Immature natural killer cell (primary cell): ENCODE measurements at regions not wholly inside any gene's neighbourhood (a gene's known extent, or its start where the extent isn't known, plus 50 kb on each side); places are given as distances from the start of the nearest gene placed in this dataset.
"Not testable (repeated sequence)": the region's sequence is repeated elsewhere in the genome, so short reads cannot be mapped to it uniquely, and the experiment has no call there.

Experiments used
- DNase-seq, 3 donors: peaks; one replicate each; pipeline ENCODE4 v3.0.0; 2022; ENCODE audit warnings: mixed read lengths in 1 of 3
- H3K27ac Mint-ChIP-seq, 6 donors: one replicate each; pipeline ENCODE4 v1.8.0; 2020; ENCODE audit warnings: mixed read lengths in 6 of 6, mild to moderate bottlenecking in 5 of 6, inconsistent platforms in 4 of 6, moderate library complexity in 3 of 6
- H3K27me3 Mint-ChIP-seq, 3 donors: one replicate each; pipeline ENCODE4 v1.8.0; 2020 to 2021; ENCODE audit warnings: low read depth in 3 of 3, mild to moderate bottlenecking in 3 of 3, mixed read lengths in 3 of 3, moderate library complexity in 3 of 3, inconsistent platforms in 1 of 3
- H3K36me3 Mint-ChIP-seq, 3 donors: one replicate each; pipeline ENCODE4 v1.8.0; 2020; ENCODE audit warnings: mixed read lengths in 3 of 3, inconsistent platforms in 2 of 3, mild to moderate bottlenecking in 2 of 3
- H3K4me1 Mint-ChIP-seq, 2 donors: one replicate each; pipeline ENCODE4 v1.8.0; 2020; ENCODE audit warnings: inconsistent platforms in 2 of 2, mild to moderate bottlenecking in 2 of 2, mixed read lengths in 2 of 2, moderate library complexity in 1 of 2
- H3K4me3 Mint-ChIP-seq, 5 donors: one replicate each; pipeline ENCODE4 v1.8.0; 2020; ENCODE audit warnings: mild to moderate bottlenecking in 5 of 5, mixed read lengths in 5 of 5, inconsistent platforms in 3 of 5, moderate library complexity in 3 of 5
- H3K9me3 Mint-ChIP-seq, 6 donors: one replicate each; pipeline ENCODE4 v1.8.0; 2020; ENCODE audit warnings: mild to moderate bottlenecking in 6 of 6, mixed read lengths in 6 of 6, inconsistent platforms in 4 of 6, moderate library complexity in 3 of 6

DNA sequence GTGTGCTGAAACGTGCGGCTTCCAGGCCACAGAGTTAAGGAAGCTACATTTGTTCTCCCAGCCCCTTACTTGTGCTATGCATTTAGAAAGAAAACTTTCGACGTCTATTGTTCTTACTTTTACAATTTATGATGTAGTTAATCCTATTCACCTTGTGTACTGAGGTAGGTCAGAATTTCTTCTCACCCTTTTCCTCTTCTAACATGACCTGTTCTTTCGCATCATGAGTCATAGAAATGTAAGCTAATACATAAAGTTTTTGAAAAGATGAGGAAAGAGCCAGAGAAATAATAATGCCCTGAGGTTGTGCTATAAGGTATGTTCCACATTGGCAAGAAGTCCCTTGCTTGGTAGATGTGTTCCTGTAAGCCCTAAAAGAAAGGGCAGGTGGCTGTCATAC lies 298.3 kb downstream of the TRIML1 start:
- no peak for DNase-seq
- no peak overlapping the region for H3K4me3 Mint-ChIP-seq
- H3K9me3 Mint-ChIP-seq: peaks cover 1 to 61% (median 19%) of the 10 kb centered on the region in 6 donors
- H3K36me3 Mint-ChIP-seq: peaks cover 0 to under 1% (median 0%) of the 10 kb centered on the region in 3 donors
- no peak overlapping the region for H3K27ac Mint-ChIP-seq
- H3K27me3 Mint-ChIP-seq: no peaks in the 10 kb centered on the region
- H3K4me1 Mint-ChIP-seq: no peaks in the 10 kb centered on the region

DNA sequence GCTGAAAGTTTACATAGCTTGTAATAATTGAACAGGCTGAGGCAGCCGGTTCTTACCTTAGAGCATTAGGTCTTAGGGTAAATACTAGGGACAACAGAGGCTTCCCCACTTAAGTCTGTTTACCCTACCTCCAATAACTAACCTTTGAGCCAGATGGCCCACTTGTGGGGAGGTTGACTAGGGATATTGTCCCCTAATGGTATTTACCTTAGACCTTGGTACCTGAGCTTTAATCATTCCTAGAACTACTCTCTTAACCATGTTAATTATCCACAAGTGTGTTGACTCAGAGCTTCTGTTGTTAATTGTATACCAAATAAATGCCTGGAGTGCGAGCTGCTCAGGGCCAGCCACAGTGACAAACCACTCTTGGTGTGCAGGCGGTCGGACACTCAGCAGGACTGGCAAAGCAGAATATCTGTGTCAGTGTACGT lies 299.2 kb downstream of the TRIML1 start:
- not testable (repeated sequence) for H3K27ac Mint-ChIP-seq, H3K27me3 Mint-ChIP-seq, H3K4me3 Mint-ChIP-seq, H3K36me3 Mint-ChIP-seq, DNase-seq, H3K4me1 Mint-ChIP-seq
- H3K9me3 Mint-ChIP-seq: peaks cover 1 to 53% (median 18%) of the 10 kb centered on the region in 6 donors

DNA sequence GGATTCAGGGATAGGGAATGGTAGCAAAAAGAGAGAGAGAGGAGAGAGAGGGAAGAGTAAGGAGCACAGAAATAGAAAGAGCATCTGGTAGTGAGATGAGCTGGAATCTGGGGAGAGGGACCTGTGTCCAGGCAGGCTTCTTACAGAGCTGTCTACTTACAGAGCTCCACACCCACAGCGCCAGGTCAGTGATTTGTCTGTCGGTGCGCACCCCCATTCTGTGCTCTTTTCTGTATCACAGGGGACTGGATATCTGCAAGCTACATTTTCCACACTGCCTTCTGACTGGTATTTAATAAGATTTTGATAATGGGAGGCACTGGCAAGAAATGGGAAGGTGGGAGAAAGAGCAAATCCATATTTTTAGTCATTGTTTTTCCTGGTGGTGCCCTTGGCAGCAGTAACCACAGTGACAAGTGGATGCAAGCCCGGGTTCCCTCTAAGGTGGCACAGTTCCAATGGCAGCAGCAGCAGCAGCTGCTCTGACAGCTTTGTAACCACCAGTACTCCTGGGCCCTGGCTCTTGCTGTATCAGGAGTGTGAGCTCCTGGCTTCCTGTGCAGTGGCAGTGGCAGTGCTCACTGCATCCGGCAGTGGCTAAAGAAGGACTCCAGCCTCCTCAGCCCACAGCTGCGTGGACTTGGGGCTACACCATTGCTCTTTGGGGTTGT lies 300.5 kb downstream of the TRIML1 start:
- peaks cover 9 to 50% (median 18%) of the 10 kb centered on the region in 6 donors for H3K9me3 Mint-ChIP-seq
- no peaks in the 10 kb centered on the region for H3K4me1 Mint-ChIP-seq
- no peak for DNase-seq
- no peak overlapping the region for H3K4me3 Mint-ChIP-seq
- H3K36me3 Mint-ChIP-seq: no peaks in the 10 kb centered on the region
- no peak overlapping the region for H3K27ac Mint-ChIP-seq
- peaks cover 0 to 2% (median 0%) of the 10 kb centered on the region in 3 donors for H3K27me3 Mint-ChIP-seq

- Mint-ChIP-seq H3K4me1 (no peaks in the 10 kb centered on the region), H3K27ac (no peak overlapping the region), H3K36me3 (no peaks in the 10 kb centered on the region), H3K4me3 (no peak overlapping the region), H3K9me3 (peaks cover 1 to 19% (median 10%) of the 10 kb centered on the region in 6 donors), H3K27me3 (peaks cover 0 to 2% (median 0%) of the 10 kb centered on the region in 3 donors)
- DNase-seq: no peak
These were observed 305.3 kb downstream of the TRIML1 start for GRCh38 chr4:188444500-188444899.

- H3K27ac Mint-ChIP-seq, H3K4me1 Mint-ChIP-seq, H3K4me3 Mint-ChIP-seq, H3K27me3 Mint-ChIP-seq, DNase-seq, H3K36me3 Mint-ChIP-seq: not testable (repeated sequence)
- H3K9me3 Mint-ChIP-seq: peaks cover 1 to 26% (median 7%) of the 10 kb centered on the region in 6 donors
These were observed 309.8 kb downstream of the TRIML1 start for GRCh38 chr4:188448996-188449395.

DNA sequence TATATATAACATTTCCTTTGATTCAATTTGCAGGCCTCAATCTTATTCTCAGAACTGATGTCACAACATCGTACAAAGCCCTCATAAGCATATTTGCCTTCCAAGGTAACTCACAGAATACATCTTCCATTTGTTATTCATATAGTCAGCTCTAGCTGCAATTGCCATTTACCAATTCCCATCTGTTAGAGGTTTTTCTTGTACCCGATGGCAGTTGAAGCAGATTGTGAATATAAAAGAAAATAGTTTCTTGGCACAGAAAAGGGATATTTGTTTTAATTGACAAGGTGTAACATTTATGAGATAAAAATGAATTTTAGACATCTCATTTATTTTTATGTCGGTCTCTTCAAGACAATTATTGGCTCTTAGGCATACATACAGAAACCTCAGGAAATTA lies 311.3 kb downstream of the TRIML1 start:
- DNase-seq: no peak
- Mint-ChIP-seq H3K4me1 (no peaks in the 10 kb centered on the region), H3K36me3 (peaks cover 0 to 4% (median 0%) of the 10 kb centered on the region in 3 donors), H3K4me3 (no peak overlapping the region), H3K27me3 (peaks cover 0 to 3% (median 2%) of the 10 kb centered on the region in 3 donors), H3K9me3 (peaks cover 3 to 34% (median 14%) of the 10 kb centered on the region in 6 donors), H3K27ac (no peak overlapping the region)

GRCh38 chr4:188452097-188452496 lies 312.9 kb downstream of the TRIML1 start:
- H3K27ac Mint-ChIP-seq: no peak overlapping the region
- H3K9me3 Mint-ChIP-seq: peaks cover 3 to 46% (median 22%) of the 10 kb centered on the region in 6 donors
- H3K27me3 Mint-ChIP-seq: peaks cover 0 to 3% (median 2%) of the 10 kb centered on the region in 3 donors
- H3K36me3 Mint-ChIP-seq: peaks cover 0 to 5% (median 0%) of the 10 kb centered on the region in 3 donors
- H3K4me1 Mint-ChIP-seq: no peaks in the 10 kb centered on the region
- no peak overlapping the region for H3K4me3 Mint-ChIP-seq
- no peak for DNase-seq

DNA sequence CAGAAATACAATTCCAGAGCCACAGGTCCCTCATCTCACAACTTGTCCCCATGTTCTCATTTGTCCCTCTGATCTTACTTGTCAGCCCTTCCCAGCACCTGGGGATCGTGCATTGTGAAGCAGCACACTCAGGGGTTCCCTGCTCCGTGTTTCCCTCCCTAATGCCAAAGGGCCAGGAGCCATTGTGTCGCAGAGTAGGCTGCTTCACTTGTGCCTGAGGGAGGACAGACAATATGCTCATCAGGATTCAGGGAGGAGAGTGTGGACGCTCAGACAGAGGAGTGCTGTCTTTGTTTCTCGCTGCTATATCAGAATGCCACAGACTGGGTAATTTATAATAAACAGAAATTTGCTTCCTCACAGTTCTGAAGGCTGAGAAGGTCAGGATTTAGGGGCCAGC lies 315.3 kb downstream of the TRIML1 start:
- H3K27ac Mint-ChIP-seq: no peak overlapping the region
- no peaks in the 10 kb centered on the region for H3K4me1 Mint-ChIP-seq
- H3K9me3 Mint-ChIP-seq: peaks cover 8 to 62% (median 33%) of the 10 kb centered on the region in 6 donors
- no peak overlapping the region for H3K4me3 Mint-ChIP-seq
- H3K27me3 Mint-ChIP-seq: peaks cover 0 to 3% (median 3%) of the 10 kb centered on the region in 3 donors
- H3K36me3 Mint-ChIP-seq: peaks cover 0 to 8% (median 3%) of the 10 kb centered on the region in 3 donors
- no peak for DNase-seq

GRCh38 chr4:188455062-188455752 lies 316.0 kb downstream of the TRIML1 start:
- Mint-ChIP-seq H3K27ac (no peak overlapping the region), H3K9me3 (peaks cover 11 to 69% (median 33%) of the 10 kb centered on the region in 6 donors), H3K36me3 (peaks cover 0 to 8% (median 3%) of the 10 kb centered on the region in 3 donors), H3K4me3 (no peak overlapping the region), H3K27me3 (peaks cover 0 to 3% (median 3%) of the 10 kb centered on the region in 3 donors), H3K4me1 (no peaks in the 10 kb centered on the region)
- DNase-seq: no peak

DNA sequence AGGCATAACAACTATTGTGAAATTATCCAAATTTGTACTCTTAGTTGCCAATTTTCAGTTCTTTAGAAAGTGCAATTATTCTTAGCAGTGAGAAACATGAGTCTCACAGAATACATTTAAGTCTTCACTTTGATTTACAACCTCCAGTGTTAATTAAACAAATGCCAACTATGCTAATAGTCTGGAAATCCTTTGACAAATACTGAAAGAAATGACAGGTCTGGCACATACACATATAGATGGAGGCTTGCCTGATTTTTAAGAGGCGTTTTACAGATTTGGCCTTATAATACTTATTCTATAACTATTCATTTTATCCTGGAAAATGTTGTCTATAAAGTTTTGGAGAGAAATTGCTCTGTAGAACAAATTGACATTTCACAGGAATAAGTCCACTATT lies 320.1 kb downstream of the TRIML1 start:
- no peaks in the 10 kb centered on the region for H3K4me1 Mint-ChIP-seq
- no peak overlapping the region for H3K27ac Mint-ChIP-seq

DNA sequence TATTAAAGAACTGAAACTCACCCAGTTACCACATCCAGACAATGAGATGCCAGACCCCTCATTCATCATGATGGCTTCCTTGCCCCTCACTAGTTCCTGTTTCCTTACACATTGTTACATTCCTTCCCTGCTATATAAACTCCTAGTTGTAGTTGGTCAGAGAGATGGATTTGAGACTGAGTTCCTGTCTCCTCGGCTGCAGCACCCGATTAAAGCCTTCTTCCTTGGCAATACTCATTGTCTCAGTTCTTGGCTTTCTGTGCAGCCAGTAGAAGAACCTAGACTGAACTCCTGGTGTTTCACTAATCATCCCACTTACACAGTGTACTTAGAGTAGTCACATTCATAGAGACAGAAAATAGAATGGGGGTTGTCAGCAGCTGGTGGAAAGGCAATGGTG lies 324.7 kb downstream of the TRIML1 start:
- Mint-ChIP-seq H3K4me1 (no peaks in the 10 kb centered on the region), H3K27me3 (no peaks in the 10 kb centered on the region), H3K36me3 (no peaks in the 10 kb centered on the region), H3K9me3 (peaks cover 11 to 51% (median 16%) of the 10 kb centered on the region in 6 donors), H3K4me3 (no peak overlapping the region), H3K27ac (no peak overlapping the region)
- DNase-seq: no peak

More for the DNA sequence above, 320.1 kb downstream of the TRIML1 start:
- Mint-ChIP-seq H3K9me3 (peaks cover 19 to 78% (median 40%) of the 10 kb centered on the region in 6 donors), H3K27me3 (peaks cover 0 to 3% (median 0%) of the 10 kb centered on the region in 3 donors), H3K36me3 (peaks cover 0 to 8% (median 3%) of the 10 kb centered on the region in 3 donors), H3K4me3 (no peak overlapping the region)
- DNase-seq: no peak

- DNase-seq: no peak
- H3K4me1 Mint-ChIP-seq: no peaks in the 10 kb centered on the region
- H3K9me3 Mint-ChIP-seq: peaks cover 7 to 38% (median 17%) of the 10 kb centered on the region in 6 donors
- H3K27me3 Mint-ChIP-seq: no peaks in the 10 kb centered on the region
- no peak overlapping the region for H3K27ac Mint-ChIP-seq
- no peak overlapping the region for H3K4me3 Mint-ChIP-seq
- H3K36me3 Mint-ChIP-seq: no peaks in the 10 kb centered on the region
These were observed 326.8 kb downstream of the TRIML1 start for GRCh38 chr4:188466001-188466400.

- Mint-ChIP-seq H3K27ac (no peak overlapping the region), H3K9me3 (peaks cover 9 to 59% (median 43%) of the 10 kb centered on the region in 6 donors), H3K4me1 (no peaks in the 10 kb centered on the region), H3K27me3 (no peaks in the 10 kb centered on the region), H3K36me3 (peaks cover 0 to 3% (median 0%) of the 10 kb centered on the region in 3 donors), H3K4me3 (no peak overlapping the region)
- no peak for DNase-seq
These were observed 345.0 kb downstream of the TRIML1 start for GRCh38 chr4:188484256-188484655.

DNA sequence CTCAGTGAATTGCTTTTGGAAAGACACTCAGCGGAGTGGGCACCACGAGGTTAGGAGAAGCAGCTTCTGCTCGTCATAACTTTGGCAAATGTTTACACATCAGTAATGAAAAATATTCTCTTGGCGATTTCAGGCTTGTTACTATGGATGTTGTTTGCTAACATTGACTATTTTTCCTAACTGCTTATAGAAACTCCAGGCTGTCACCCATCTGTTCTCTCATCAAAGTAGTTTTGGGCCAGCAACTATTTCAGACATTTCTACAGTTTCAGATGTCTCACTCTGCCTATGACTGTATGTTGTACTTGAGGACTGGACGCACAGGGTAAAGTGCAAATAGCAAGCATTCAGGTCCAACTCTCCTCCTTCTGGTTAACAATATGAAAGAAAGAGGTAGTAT lies 346.7 kb downstream of the TRIML1 start:
- H3K27ac Mint-ChIP-seq: no peak overlapping the region
- no peak for DNase-seq
- H3K9me3 Mint-ChIP-seq: peaks cover 9 to 70% (median 40%) of the 10 kb centered on the region in 6 donors
- H3K4me1 Mint-ChIP-seq: no peaks in the 10 kb centered on the region
- peaks cover 0 to 3% (median 0%) of the 10 kb centered on the region in 3 donors for H3K36me3 Mint-ChIP-seq
- H3K4me3 Mint-ChIP-seq: no peak overlapping the region
- H3K27me3 Mint-ChIP-seq: peaks cover 0 to 2% (median 0%) of the 10 kb centered on the region in 3 donors
